Stimulated activated CD4-positive, alpha-beta T cell treated with anti-CD3 and anti-CD28 coated beads, Interleukin-12 subunit alpha, Interleukin-12 subunit beta, amount 100 ng/mL, for 48 hours (primary cell): ENCODE measurements at regions not wholly inside any gene's neighbourhood (a gene's known extent, or its start where the extent isn't known, plus 50 kb on each side); places are given as distances from the start of the nearest gene placed in this dataset.
"Not testable (repeated sequence)": the region's sequence is repeated elsewhere in the genome, so short reads cannot be mapped to it uniquely, and the experiment has no call there.

ENCODE experiments used
- DNase-seq, 3 donors: peaks; one replicate each; pipeline ENCODE4 v3.0.0-alpha.2; 2020; ENCODE audit warnings: low read depth in 2 of 3, low spot score in 1 of 3

GRCh38 chr15:22258398-22259150, 178.2 kb downstream of the OR4M2 start:
- no peak for DNase-seq

- not testable (repeated sequence) for DNase-seq
Observed at GRCh38 chr15:22259151-22259750, 178.9 kb downstream of the OR4M2 start.

GRCh38 chr15:22259881-22260421, 179.6 kb downstream of the OR4M2 start:
- no peak for DNase-seq

GRCh38 chr15:22262613-22263020, 182.3 kb downstream of the OR4M2 start:
- DNase-seq = peak in 1 of 3 donors; percentile 25

GRCh38 chr15:22263738-22264137, 183.4 kb downstream of the OR4M2 start:
- DNase-seq = peak in 1 of 3 donors; percentile 27

DNA sequence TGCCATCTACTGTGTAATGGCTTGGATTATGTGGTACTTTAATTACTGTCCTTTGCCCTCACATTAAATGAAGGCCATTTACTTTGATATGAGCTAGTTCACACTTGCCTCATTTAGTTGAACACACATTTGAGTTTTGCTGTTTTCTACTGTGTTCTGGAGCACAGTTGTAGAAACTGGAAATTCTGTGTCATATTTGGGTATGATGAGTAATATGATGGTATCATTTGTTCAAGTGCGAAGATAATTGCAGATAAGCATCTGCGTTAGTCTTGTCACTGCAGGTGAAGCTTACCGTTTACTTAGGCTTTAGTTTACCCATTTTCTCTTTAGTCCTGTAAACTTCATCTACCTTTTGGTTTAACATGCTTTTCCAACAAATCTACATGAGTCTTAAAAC, 183.9 kb downstream of the OR4M2 start:
- not testable (repeated sequence) for DNase-seq

DNA sequence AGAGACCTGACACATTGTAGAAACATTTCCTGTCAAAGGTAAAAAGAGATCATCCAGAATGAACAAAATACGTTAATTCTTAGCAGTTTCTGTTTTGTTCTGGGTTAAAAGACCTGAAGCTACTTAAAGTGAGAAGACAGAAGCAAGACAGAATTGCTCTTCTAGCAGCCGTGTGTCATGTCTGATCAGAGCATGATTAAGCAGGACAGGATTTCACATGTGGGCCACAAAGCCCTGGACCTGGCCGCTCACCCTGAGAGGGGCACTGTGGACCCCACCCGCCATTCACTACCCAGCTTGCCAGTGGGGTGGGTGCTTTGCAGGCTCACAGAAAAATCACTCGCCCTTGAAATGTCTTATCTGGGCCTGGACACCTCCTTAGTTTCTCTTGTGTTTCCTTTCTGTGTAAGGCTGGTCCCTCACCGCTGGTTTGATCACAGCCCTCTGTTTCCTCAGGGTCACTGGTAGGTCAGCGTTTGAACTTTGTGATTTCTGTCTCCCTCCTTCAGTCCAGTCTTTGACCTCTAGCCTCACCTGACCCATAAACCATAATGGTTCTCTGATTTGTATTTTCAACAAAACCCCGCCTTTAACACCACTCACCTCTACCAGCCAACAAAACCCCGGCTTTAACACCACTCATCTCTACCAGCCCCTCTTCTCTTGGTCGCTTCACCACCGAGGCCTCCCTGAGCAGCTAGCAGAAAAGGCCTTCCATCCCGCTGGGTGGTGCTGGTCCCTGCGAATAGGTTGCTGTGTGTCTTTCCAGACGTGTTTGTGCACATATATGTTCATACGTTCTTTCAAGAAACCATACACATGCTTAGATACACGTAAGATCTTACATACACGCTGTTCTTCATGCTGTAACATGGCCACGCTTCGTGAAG, 185.0 kb downstream of the OR4M2 start:
- peak in 1 of 3 donors; percentile 22 for DNase-seq

DNA sequence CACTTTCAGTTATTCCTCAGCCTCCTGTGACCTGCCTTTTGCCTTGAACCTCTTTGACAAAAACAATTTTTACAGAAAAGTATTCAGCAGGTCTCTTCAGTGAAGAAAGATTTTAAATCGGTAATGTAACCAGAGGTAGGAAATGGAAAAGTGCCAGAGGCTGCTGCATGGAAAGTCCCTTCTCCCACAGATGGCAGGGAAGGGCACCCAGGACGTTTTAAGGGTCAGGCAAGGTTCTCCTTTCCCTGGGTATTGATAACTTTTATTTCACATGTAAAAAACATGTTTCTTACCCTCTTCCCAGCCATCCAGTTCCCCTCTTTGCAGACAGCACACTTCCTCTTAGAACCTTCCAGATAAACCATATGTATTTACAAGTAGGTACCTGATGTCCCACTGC, 185.6 kb downstream of the OR4M2 start:
- DNase-seq = no peak

GRCh38 chr15:22267761-22268160, 187.4 kb downstream of the OR4M2 start:
- no peak for DNase-seq

- DNase-seq = not testable (repeated sequence)
Observed at GRCh38 chr15:22268201-22268600, 187.9 kb downstream of the OR4M2 start.

- not testable (repeated sequence) for DNase-seq
Observed at GRCh38 chr15:22268654-22269053, 188.3 kb downstream of the OR4M2 start.

- not testable (repeated sequence) for DNase-seq
Observed at GRCh38 chr15:22272286-22273160, 186.2 kb upstream of the GOLGA6L22 start.

- DNase-seq = not testable (repeated sequence)
Observed at GRCh38 chr15:22273185-22273584, 185.5 kb upstream of the GOLGA6L22 start.

GRCh38 chr15:22274376-22274775, 184.3 kb upstream of the GOLGA6L22 start:
- DNase-seq = not testable (repeated sequence)

GRCh38 chr15:22280770-22281169, 177.9 kb upstream of the GOLGA6L22 start:
- DNase-seq = not testable (repeated sequence)

DNA sequence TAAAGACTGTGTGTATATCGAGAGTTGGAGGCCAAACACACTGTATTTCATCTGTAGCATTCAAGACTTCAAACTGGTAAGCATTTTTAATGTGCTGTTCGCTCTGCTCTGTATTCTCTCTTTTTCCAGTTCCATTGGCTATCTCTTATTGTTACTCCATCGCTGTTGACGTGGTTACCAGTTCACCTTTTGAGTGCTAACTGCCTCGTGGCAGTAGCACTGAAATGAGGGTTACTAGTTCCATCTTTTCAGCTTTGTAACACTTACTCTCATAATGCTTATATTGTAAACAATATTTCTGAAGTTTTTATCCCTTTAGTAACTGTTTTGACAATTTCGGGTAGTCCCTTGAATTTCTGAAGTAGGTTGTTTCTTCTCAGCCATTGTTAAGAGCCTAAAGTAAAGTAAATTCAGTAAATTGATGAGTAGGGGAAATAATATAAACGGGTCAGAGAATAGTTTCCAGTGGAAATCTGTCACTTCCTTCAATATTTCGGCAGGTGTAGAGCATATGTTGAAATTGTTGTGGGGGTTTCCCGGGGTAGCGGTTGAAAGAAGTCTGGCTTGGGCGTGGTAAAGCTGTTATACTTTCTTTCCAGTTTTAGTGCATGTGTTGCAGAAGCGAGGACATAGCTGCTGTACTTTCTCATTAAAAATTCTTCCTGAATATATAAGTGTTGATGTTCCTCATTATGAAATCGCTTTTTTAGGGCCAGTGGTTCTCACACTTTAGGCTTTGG, 175.7 kb upstream of the GOLGA6L22 start:
- DNase-seq = not testable (repeated sequence)

DNA sequence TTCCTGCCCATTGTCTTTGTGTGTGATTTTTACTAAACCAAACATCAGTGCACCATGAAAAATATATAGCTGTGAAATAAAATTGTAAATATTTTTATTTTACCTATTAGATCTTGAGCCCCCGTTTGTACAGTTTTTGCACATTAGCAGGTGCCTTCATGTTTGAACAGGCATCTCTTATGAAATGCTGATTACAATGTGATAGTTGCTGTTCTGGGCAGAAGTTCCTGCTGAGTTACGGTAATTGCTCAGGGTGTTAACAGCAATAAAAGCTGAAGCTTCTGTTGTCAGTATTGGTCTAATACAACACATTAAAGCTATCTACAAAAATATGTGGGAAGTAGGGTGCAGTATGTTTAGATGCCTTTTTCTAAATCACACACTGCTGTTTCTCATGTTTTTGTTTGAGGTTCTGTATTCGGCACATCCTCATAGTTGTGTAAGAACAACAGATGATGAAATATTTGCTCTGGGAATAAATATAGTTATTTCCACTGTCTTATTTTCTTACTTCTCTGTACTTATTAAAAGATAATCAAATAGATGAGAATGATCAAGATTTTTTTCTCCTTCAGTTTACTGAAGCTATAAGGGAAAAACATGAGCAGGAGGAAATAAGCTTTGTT, 173.8 kb upstream of the GOLGA6L22 start:
- not testable (repeated sequence) for DNase-seq

GRCh38 chr15:22291054-22291453, 167.6 kb upstream of the GOLGA6L22 start:
- DNase-seq = not testable (repeated sequence)

GRCh38 chr15:22303112-22303511, 155.6 kb upstream of the GOLGA6L22 start:
- DNase-seq = not testable (repeated sequence)
